HFFc6 (cell line): ENCODE measurements at regions not wholly inside any gene's neighbourhood (a gene's known extent, or its start where the extent isn't known, plus 50 kb on each side); places are given as distances from the start of the nearest gene placed in this dataset.

ENCODE experiments used
- DNase-seq: peaks from one replicate; pipeline ENCODE4 v3.0.0-alpha.2; 2018
- H3K27ac Mint-ChIP-seq: 2 replicates; pipeline ENCODE4 v1.8.0; 2020; ENCODE audit warnings: mild to moderate bottlenecking, mixed read lengths
- H3K27me3 Mint-ChIP-seq: 2 replicates; pipeline ENCODE4 v1.8.0; 2021; ENCODE audit warnings: mild to moderate bottlenecking, moderate library complexity, mixed read lengths; ENCODE audit not compliant: insufficient read depth
- H3K36me3 Mint-ChIP-seq: 2 replicates; pipeline ENCODE4 v1.8.0; 2021; ENCODE audit warnings: low read depth, mixed read lengths
- H3K4me1 Mint-ChIP-seq: 2 replicates; pipeline ENCODE4 v1.8.0; 2020; ENCODE audit warnings: low read depth, mixed read lengths
- H3K4me3 Mint-ChIP-seq: 2 replicates; pipeline ENCODE4 v1.8.0; 2020; ENCODE audit warnings: mild to moderate bottlenecking, moderate library complexity, mixed read lengths
- H3K9me3 Mint-ChIP-seq: 2 replicates; pipeline ENCODE4 v1.8.0; 2020; ENCODE audit warnings: mild to moderate bottlenecking, mixed read lengths
- CTCF ChIP-seq: fragments of 200-600 bp; sonication (generic); IDR thresholded peaks from 2 replicates; pipeline ENCODE4 v1.5.0; 2021; ENCODE audit warnings: antibody characterized with exemption, mild to moderate bottlenecking

DNA sequence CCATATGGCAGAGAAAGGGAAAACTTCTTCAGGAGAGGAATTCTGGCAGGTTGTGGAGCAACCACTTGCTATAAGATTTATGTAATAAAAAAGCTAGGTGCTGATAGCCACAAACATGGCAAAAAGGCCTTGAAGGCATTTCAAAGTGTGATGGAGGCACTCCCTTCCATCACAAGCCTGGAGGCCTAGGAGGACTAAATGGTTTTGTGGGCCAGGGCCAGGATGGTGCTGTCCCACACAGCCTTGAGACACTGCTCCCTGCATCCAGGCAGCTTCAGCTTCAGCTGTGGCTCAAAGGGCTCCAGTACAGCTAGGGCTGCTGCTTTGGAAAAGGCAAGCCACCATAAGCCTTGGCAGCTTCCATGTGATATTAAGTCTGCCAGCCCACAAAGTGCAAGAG, 632.8 kb downstream of the BRINP1 start:
- Mint-ChIP-seq H3K36me3 (peaks cover 7% of the 10 kb centered on the region), H3K4me1 (no peaks in the 10 kb centered on the region), H3K27me3 (no peaks in the 10 kb centered on the region), H3K4me3 (no peak overlapping the region), H3K9me3 (peaks cover 70% of the 10 kb centered on the region), H3K27ac (no peak overlapping the region)
- DNase-seq, result no peak
- no peak for TF ChIP-seq CTCF

DNA sequence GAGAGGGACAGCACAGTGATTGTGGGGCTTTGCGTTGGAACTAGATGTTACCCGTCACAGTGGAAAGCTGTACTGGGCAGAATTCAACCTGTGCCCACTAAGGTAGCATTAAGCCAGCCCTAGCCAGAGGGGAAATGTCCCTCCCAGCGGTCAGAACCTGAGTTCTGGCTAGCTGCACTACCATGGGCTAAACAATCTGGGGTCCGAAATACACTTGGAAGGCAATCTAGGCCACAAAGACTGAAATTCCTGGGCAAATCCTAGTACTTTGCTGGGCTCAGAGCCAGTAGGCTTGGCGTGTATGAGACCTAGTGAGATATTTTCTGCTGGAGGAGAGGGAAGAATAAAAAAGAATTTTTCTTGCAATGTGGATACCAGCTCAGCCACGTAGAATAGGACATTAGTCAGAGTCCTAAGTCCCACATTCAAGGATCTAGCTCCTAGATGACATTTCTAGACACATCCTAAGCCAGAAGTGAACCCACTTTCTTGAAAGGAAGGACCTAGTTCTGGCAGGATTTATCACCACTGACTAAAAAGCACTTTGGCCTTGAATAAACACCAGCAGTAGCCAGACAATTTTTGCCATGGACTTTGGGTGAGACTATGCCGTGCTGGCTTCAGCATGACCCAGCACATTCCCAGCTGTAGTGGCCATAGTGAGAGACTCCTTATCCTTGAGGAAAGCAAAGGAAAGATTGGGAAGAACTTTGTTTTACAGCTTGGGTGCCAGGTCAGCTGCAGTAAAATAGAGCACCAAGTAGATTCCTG, 618.0 kb downstream of the BRINP1 start:
- Mint-ChIP-seq H3K4me3 (no peak overlapping the region), H3K27ac (no peak overlapping the region), H3K36me3 (no peaks in the 10 kb centered on the region), H3K27me3 (no peaks in the 10 kb centered on the region), H3K4me1 (no peaks in the 10 kb centered on the region), H3K9me3 (peaks cover 28% of the 10 kb centered on the region)
- no peak for DNase-seq
- no peak for TF ChIP-seq CTCF

DNA sequence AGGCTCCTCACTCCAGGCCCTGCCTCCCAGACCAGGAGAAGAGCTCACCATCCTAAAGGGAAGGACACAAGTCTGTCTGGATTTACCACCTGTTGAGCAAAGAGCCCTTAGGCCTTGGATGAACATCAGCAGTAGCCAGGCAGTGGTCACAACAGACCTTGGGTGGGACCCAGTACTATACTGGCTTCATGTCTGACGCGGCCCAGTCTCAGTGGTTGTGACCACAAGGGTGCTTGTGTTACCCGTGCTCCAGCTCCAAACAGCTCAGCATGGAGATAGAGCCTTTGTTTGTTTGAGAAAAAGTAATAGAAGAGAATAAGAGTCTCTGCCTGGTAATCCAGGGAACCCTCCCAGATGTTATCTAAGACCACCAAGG, 617.4 kb downstream of the BRINP1 start:
- TF ChIP-seq CTCF, result no peak
- Mint-ChIP-seq H3K27me3 (no peaks in the 10 kb centered on the region), H3K36me3 (no peaks in the 10 kb centered on the region), H3K27ac (no peak overlapping the region), H3K4me1 (no peaks in the 10 kb centered on the region), H3K9me3 (peaks cover 23% of the 10 kb centered on the region), H3K4me3 (no peak overlapping the region)
- no peak for DNase-seq

GRCh38 chr9:118761016-118761790, 608.0 kb downstream of the BRINP1 start:
- Mint-ChIP-seq H3K4me1 (no peaks in the 10 kb centered on the region), H3K27me3 (no peaks in the 10 kb centered on the region), H3K4me3 (no peak overlapping the region), H3K36me3 (peaks cover 4% of the 10 kb centered on the region; the same call in 1 of the 2 replicates), H3K27ac (no peak overlapping the region), H3K9me3 (peaks cover 24% of the 10 kb centered on the region)
- DNase-seq, result no peak
- no peak for TF ChIP-seq CTCF

DNA sequence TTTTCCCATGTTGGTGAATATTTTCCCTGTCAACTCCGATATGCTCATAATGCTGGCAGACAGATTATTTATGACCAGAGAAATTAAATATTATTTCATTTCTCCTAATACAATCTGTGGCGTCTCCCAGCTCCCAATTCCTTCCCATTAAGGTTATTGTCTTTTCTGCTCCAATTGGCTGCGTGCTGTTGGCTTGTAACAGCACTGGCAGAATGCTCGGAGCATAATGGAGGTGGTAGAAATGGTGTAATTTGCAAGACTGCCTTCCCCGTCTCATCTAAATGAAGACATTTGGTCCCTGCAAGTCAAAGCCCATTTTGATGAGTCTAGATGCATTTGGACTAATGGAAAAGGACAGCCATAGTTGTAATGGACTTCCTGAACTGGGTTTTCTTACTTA, 601.7 kb downstream of the BRINP1 start:
- no peak for TF ChIP-seq CTCF
- peaks cover 28% of the 10 kb centered on the region for H3K9me3 Mint-ChIP-seq
- DNase-seq, result no peak
- H3K36me3 Mint-ChIP-seq, result no peaks in the 10 kb centered on the region
- H3K4me3 Mint-ChIP-seq, result no peak overlapping the region
- H3K27ac Mint-ChIP-seq, result no peak overlapping the region
- no peaks in the 10 kb centered on the region for H3K4me1 Mint-ChIP-seq
- H3K27me3 Mint-ChIP-seq, result no peaks in the 10 kb centered on the region; the same call in 1 of the 2 replicates
